ENCODE measurements at regions not wholly inside any gene's neighbourhood (a gene's known extent, or its start where the extent isn't known, plus 50 kb on each side); places are given as distances from the start of the nearest gene placed in this dataset.

- DNase-seq (ENCODE audit: low read depth) = no peak
- no peak overlapping the region for H3K4me3 ChIP-seq (ENCODE audit: low read depth, low read length)
- no peak for TF ChIP-seq CTCF (IDR thresholded peaks at IDR 0.05; ENCODE audit: insufficient read depth, low read depth, low read length)
These were observed 236.4 kb downstream of the HS3ST3A1 start for GRCh38 chr17:13365331-13365730.

- TF ChIP-seq CTCF (IDR thresholded peaks at IDR 0.05; ENCODE audit: insufficient read depth, low read depth, low read length) = no peak
- H3K4me3 ChIP-seq (ENCODE audit: low read depth, low read length) = no peak overlapping the region
- no peak for DNase-seq (ENCODE audit: low read depth)
These were observed 238.0 kb downstream of the HS3ST3A1 start for GRCh38 chr17:13363771-13364170.

- H3K4me3 ChIP-seq (ENCODE audit: low read depth, low read length) = peak overlapping the region; percentile 17
- TF ChIP-seq CTCF (IDR thresholded peaks at IDR 0.05; ENCODE audit: insufficient read depth, low read depth, low read length) = no peak
- DNase-seq (ENCODE audit: low read depth) = no peak
These were observed 239.2 kb downstream of the HS3ST3A1 start for GRCh38 chr17:13362341-13363122.

- no peak for DNase-seq (ENCODE audit: low read depth)
- no peak overlapping the region for H3K4me3 ChIP-seq (ENCODE audit: low read depth, low read length)
- no peak for TF ChIP-seq CTCF (IDR thresholded peaks at IDR 0.05; ENCODE audit: insufficient read depth, low read depth, low read length)
These were observed 242.0 kb downstream of the HS3ST3A1 start for GRCh38 chr17:13359774-13360173.

GRCh38 chr17:13355054-13355453 is 246.7 kb downstream of the HS3ST3A1 start:
- DNase-seq (ENCODE audit: low read depth) = no peak
- no peak for TF ChIP-seq CTCF (IDR thresholded peaks at IDR 0.05; ENCODE audit: insufficient read depth, low read depth, low read length)
- no peak overlapping the region for H3K4me3 ChIP-seq (ENCODE audit: low read depth, low read length)

GRCh38 chr17:13353590-13353989 is 248.1 kb downstream of the HS3ST3A1 start:
- no peak overlapping the region for H3K4me3 ChIP-seq (ENCODE audit: low read depth, low read length)
- TF ChIP-seq CTCF (IDR thresholded peaks at IDR 0.05; ENCODE audit: insufficient read depth, low read depth, low read length) = no peak
- DNase-seq (ENCODE audit: low read depth) = no peak
